GM21619 (cell line): ENCODE measurements at regions not wholly inside any gene's neighbourhood (a gene's known extent, or its start where the extent isn't known, plus 50 kb on each side); places are given as distances from the start of the nearest gene placed in this dataset.

Source experiments
- ATAC-seq: cut with Tn5 transposase; IDR thresholded peaks from one replicate; pipeline ENCODE4 v1.9.1; 2021; ENCODE audit not compliant: unreplicated experiment

DNA sequence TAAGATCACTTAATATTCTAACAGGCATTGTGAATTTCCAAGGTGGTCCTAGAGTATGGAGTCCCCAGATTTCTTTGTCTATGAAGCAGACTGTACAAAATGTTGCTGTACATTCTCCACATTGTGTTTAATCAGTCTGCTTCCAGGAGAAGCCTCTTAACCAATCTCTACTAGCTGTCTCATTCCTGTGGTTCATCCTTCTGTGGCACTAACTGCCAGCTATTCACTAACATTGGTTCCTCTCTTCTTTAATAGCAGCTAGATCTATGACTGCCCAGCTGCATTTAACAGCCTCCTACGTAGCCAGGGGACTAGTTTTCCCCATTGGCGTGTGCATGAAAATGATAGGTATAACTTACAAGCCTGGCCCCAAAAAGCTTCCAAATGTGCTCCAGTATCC is 395.4 kb downstream of the SAMD5 start:
- no peak for ATAC-seq

GRCh38 chr6:147904416-147904815 is 395.9 kb downstream of the SAMD5 start:
- ATAC-seq: no peak

GRCh38 chr6:147905711-147906110 is 397.2 kb downstream of the SAMD5 start:
- ATAC-seq: no peak

DNA sequence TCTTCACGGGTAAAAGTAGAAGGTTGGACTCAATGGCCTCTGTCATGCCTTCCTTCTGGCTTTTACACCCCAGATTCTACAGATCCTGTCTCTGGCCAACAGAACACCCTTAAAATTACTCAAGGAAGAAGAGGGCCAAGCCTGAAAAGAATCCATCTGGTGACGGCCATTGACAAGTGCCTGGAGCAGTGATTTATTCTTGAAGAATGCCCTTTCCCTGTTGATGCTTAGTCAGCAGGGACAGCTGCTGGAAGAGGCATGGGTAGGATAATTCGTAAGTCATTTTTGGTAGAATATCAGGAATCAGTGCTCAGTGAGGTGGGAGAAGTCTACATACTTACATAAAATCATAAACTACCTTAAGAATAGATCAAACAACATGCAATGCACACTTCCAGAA is 397.9 kb downstream of the SAMD5 start:
- no peak for ATAC-seq

GRCh38 chr6:147909640-147910039 is 401.1 kb downstream of the SAMD5 start:
- no peak for ATAC-seq

DNA sequence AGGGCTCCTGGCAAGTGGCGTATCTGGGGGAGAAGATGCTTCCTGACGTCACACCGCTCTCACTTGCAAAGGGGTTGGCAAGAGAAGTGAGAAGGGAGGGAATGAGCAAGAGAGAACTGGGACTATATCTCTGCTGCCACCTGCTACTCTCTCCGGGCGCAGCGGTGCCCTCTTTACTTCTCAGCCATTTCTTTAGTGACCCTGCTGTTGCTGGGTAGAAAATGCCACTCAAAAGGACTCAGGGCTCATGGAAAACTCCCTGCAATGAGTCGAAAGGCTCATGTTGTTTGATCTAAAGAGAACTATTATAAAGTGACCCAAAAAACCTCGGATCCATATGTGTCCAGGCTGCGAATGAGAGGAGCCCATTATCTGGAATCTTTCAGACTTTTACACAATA is 401.8 kb downstream of the SAMD5 start:
- no peak for ATAC-seq

GRCh38 chr6:147911057-147911456 is 402.6 kb downstream of the SAMD5 start:
- no peak for ATAC-seq

DNA sequence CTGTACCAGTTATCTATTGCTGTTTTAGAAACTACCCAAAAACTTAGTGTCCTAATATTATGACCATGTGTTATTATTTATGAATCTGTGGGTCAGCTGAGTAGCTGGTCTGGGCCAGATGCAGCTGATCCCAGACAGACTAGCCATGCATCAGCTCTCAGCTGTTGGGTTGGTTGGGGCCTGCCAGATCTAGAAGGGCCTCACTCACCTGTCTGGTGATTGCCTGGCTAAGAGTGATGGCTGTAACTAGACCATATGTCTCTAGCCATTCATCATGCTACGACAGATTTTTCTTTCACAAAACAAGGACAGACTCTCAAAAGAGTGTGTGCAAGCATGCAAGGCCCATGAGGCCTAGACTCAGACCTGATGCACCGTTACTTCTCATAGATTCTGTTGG is 403.2 kb downstream of the SAMD5 start:
- no peak for ATAC-seq

- ATAC-seq: no peak
Measured at GRCh38 chr6:147922799-147923198, 414.3 kb downstream of the SAMD5 start.

GRCh38 chr6:147924598-147924997 is 416.1 kb downstream of the SAMD5 start:
- no peak for ATAC-seq

- ATAC-seq: no peak
Measured at GRCh38 chr6:147925826-147926225, 416.8 kb upstream of the SASH1 start.

- ATAC-seq: no peak
Measured at GRCh38 chr6:147930745-147931144, 411.9 kb upstream of the SASH1 start.

- no peak for ATAC-seq
Measured at GRCh38 chr6:147933224-147933623, 409.4 kb upstream of the SASH1 start.

GRCh38 chr6:147935656-147936055 is 407.0 kb upstream of the SASH1 start:
- ATAC-seq: no peak

DNA sequence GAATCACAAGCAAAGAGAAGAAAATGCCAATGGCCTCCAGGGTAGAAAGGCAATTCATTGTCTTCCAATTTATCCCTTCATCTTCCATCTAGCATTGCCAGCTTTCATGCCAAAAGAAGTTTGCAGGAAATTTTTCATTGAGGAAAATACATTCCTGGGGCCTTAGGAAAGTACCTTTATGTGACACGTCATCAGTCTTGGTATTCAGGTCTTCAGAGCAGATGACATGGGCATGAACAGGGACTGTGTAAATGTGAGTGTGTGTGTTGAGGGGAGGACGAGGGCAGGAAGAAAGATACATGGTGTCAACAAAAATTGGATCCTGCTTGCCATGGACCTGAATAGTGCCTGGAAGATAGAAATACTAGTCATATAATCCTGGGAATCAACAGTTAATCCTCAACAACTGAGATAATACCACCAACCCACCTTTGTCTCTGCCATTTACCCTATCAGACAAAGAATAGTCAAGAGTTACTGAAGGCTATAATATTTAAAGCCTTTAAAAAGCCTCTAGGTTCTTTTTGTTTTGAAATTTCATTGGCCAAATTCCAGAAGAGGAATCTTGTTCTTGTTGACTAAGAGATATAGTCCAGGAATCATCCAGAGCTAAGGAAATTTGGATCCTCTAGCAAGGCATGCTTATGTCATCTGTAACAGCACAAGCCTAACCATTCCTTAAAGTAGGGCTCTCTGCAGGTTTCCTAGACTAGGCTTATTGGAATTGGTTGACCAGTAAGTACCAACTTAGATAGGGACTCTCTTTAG is 405.8 kb upstream of the SASH1 start:
- no peak for ATAC-seq

- no peak for ATAC-seq
Measured at GRCh38 chr6:147941143-147941542, 401.5 kb upstream of the SASH1 start.

- ATAC-seq: no peak
Measured at GRCh38 chr6:147942363-147942762, 400.3 kb upstream of the SASH1 start.

GRCh38 chr6:147944122-147944521 is 398.5 kb upstream of the SASH1 start:
- ATAC-seq: no peak

DNA sequence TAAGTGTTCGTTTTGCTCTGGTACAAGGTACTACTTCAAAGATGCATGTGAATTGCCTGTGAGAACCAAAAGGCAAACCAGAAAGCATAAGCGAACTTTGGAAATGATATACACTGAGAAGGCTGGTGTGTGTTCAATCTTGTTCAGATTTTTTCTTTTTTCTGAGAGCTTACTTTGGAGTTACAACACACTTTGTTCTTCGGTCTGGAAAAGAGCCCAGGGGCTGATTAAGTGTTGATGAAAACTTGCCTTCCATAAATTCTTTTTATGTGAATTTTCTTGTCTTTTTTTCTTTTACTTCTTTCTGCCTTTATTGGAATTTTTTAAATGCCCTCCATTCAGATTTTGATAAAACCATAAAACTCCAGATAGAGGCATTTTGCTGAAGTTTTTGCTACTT is 395.1 kb upstream of the SASH1 start:
- ATAC-seq: no peak

GRCh38 chr6:147949981-147950622 is 392.5 kb upstream of the SASH1 start:
- no peak for ATAC-seq

GRCh38 chr6:147950623-147950987 is 392.0 kb upstream of the SASH1 start:
- no peak for ATAC-seq

DNA sequence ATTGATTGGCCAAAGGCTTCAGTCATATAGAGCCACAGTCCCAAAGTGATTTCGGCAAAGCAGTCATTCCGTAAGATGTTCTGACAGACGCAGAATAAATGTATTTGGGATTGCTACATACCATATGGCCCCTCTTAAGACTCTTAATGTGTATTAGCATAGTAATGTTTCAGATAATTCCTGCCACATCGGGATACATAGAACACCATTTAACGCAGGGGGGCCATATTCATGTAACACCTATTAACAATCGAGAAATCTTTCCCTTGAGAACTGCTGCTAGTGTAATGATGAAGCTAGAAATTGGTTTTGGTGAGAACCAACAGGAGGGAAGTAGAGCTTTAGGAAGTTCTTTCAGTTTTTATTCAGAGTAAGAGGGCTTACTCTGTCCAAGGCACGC is 390.9 kb upstream of the SASH1 start:
- no peak for ATAC-seq

- ATAC-seq: no peak
Measured at GRCh38 chr6:147954938-147955337, 387.7 kb upstream of the SASH1 start.
